ENCODE measurements at regions not wholly inside any gene's neighbourhood (a gene's known extent, or its start where the extent isn't known, plus 50 kb on each side); places are given as distances from the start of the nearest gene placed in this dataset.

DNA sequence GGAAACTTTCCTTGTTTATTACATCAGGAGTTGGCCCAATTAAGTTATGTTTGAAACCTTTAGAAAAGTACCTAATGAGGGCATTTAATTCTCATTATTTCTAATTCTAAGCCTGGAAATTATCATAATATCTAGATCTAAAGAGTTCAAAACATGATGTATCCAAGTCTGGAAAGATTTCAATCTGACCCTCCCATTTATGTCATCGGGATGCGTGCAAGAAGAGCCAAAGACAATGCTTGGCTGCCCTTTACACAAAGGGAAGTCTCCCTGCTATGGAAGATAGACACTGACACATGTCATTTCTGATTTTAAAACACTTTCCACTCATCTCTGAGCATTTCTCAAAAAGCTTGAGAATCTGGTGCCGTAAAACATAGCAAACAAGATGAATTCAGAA lies 222.4 kb downstream of the ANTXR2 start:
- Histone ChIP-seq H3K27ac (ENCODE audit: insufficient read depth, low read length) (no peak overlapping the region), H3K4me2 (ENCODE audit: extremely low read depth, insufficient read depth, low read length) (no peak overlapping the region), H3K36me3 (ENCODE audit: control insufficient read depth, insufficient read depth, low read length) (no peaks in the 10 kb centered on the region), H3K79me2 (ENCODE audit: control insufficient read depth, insufficient read depth, low read length) (no peaks in the 10 kb centered on the region), H3K27me3 (ENCODE audit: control insufficient read depth, insufficient read depth, low read length) (no peaks in the 10 kb centered on the region), H3K4me3 (replicated peaks in 1 of 4; ENCODE audit: control extremely low read depth in 1 of 4, insufficient read depth in 1 of 4, low read depth in 3 of 4, low read length in 4 of 4) (no peak overlapping the region), H3K9ac (ENCODE audit: insufficient read depth, low read length) (no peak overlapping the region), H3K4me1 (ENCODE audit: control insufficient read depth, extremely low read depth, insufficient read depth, low read length) (no peaks in the 10 kb centered on the region), H4K20me1 (ENCODE audit: control insufficient read depth, extremely low read depth, insufficient read depth, low read length) (no peaks in the 10 kb centered on the region), H3K9me3 (ENCODE audit: control insufficient read depth, insufficient read depth, low read depth, low read length) (no peaks in the 10 kb centered on the region), H2AFZ (ENCODE audit: low read length) (no peak overlapping the region)
- TF ChIP-seq EZH2 (IDR thresholded peaks at IDR 0.05; ENCODE audit: low read length, missing control alignments) (no peak), CTCF (conservative IDR thresholded peaks at IDR 0.05 in 1 of 2, IDR thresholded peaks at IDR 0.05 in 1 of 2; ENCODE audit: low read depth in 1 of 2, low read length in 2 of 2) (no peak)
- no peak for DNase-seq (ENCODE audit: low read depth in 2 of 2)

DNA sequence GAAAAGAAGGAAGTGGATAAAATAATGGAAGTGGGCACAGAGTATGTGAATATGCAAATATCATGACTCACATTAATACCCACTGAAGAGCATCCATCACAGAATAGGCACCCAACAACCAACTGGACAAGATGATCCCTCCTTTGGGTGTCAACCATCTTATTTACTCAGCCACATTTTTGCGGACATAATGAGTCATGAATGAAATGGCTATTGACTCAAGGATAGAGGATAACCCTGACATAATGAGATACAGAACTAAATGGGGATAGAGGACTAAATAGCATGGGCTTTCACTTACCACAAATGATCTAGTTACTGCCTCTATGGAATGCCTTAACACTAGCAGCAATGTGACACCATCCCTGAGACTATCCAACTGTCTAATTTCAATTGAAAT lies 224.7 kb downstream of the ANTXR2 start:
- H3K9me3 ChIP-seq (ENCODE audit: control insufficient read depth, insufficient read depth, low read depth, low read length): no peaks in the 10 kb centered on the region
- no peak for DNase-seq (ENCODE audit: low read depth in 2 of 2)
- H3K4me2 ChIP-seq (ENCODE audit: extremely low read depth, insufficient read depth, low read length): no peak overlapping the region
- H3K36me3 ChIP-seq (ENCODE audit: control insufficient read depth, insufficient read depth, low read length): no peaks in the 10 kb centered on the region
- TF ChIP-seq CTCF (conservative IDR thresholded peaks at IDR 0.05 in 1 of 2, IDR thresholded peaks at IDR 0.05 in 1 of 2; ENCODE audit: low read depth in 1 of 2, low read length in 2 of 2): no peak
- TF ChIP-seq EZH2 (IDR thresholded peaks at IDR 0.05; ENCODE audit: low read length, missing control alignments): no peak
- peaks cover 2% of the 10 kb centered on the region for H3K27me3 ChIP-seq (ENCODE audit: control insufficient read depth, insufficient read depth, low read length)
- H3K79me2 ChIP-seq (ENCODE audit: control insufficient read depth, insufficient read depth, low read length): no peaks in the 10 kb centered on the region
- H3K9ac ChIP-seq (ENCODE audit: insufficient read depth, low read length): no peak overlapping the region
- H4K20me1 ChIP-seq (ENCODE audit: control insufficient read depth, extremely low read depth, insufficient read depth, low read length): no peaks in the 10 kb centered on the region
- no peak overlapping the region for H3K4me3 ChIP-seq (replicated peaks in 1 of 4; ENCODE audit: control extremely low read depth in 1 of 4, insufficient read depth in 1 of 4, low read depth in 3 of 4, low read length in 4 of 4)
- H2AFZ ChIP-seq (ENCODE audit: low read length): no peak overlapping the region
- H3K4me1 ChIP-seq (ENCODE audit: control insufficient read depth, extremely low read depth, insufficient read depth, low read length): no peaks in the 10 kb centered on the region
- no peak overlapping the region for H3K27ac ChIP-seq (ENCODE audit: insufficient read depth, low read length)

- Histone ChIP-seq H3K27me3 (ENCODE audit: control insufficient read depth, insufficient read depth, low read length) (peaks cover 2% of the 10 kb centered on the region), H3K9ac (ENCODE audit: insufficient read depth, low read length) (no peak overlapping the region), H3K79me2 (ENCODE audit: control insufficient read depth, insufficient read depth, low read length) (no peaks in the 10 kb centered on the region), H3K9me3 (ENCODE audit: control insufficient read depth, insufficient read depth, low read depth, low read length) (no peaks in the 10 kb centered on the region), H3K4me2 (ENCODE audit: extremely low read depth, insufficient read depth, low read length) (no peak overlapping the region), H4K20me1 (ENCODE audit: control insufficient read depth, extremely low read depth, insufficient read depth, low read length) (no peaks in the 10 kb centered on the region), H3K36me3 (ENCODE audit: control insufficient read depth, insufficient read depth, low read length) (no peaks in the 10 kb centered on the region), H2AFZ (ENCODE audit: low read length) (no peak overlapping the region), H3K4me1 (ENCODE audit: control insufficient read depth, extremely low read depth, insufficient read depth, low read length) (no peaks in the 10 kb centered on the region), H3K27ac (ENCODE audit: insufficient read depth, low read length) (no peak overlapping the region), H3K4me3 (replicated peaks in 1 of 4; ENCODE audit: control extremely low read depth in 1 of 4, insufficient read depth in 1 of 4, low read depth in 3 of 4, low read length in 4 of 4) (no peak overlapping the region)
- TF ChIP-seq EZH2 (IDR thresholded peaks at IDR 0.05; ENCODE audit: low read length, missing control alignments) (no peak), CTCF (conservative IDR thresholded peaks at IDR 0.05 in 1 of 2, IDR thresholded peaks at IDR 0.05 in 1 of 2; ENCODE audit: low read depth in 1 of 2, low read length in 2 of 2) (no peak)
- DNase-seq (ENCODE audit: low read depth in 2 of 2): no peak
These were observed 225.6 kb downstream of the ANTXR2 start for GRCh38 chr4:79847411-79847810.
